ENCODE measurements at regions not wholly inside any gene's neighbourhood (a gene's known extent, or its start where the extent isn't known, plus 50 kb on each side); places are given as distances from the start of the nearest gene placed in this dataset.

DNA sequence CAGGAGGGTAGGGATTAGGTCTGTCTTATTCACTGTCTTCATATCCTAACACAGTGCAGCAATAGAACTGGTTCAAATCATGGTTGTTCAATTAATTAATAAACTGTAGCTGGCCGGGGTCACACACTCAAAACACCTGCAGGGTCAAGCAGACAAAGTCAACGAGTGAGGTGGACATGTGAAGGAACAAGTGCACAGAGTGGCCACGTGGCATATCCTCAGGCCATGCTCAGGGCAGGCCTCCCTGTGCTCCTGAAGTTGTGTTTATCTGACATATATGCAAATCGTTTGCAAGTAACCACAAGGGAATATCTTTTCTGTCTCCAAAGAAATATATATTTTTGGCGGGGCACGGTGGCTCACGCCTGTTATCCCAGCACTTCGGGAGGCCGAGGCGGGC is 98.5 kb upstream of the ZMIZ1 start:
- TF ChIP-seq FOXP2 (optimal IDR thresholded peaks at IDR 0.05; ENCODE audit: borderline replicate concordance, extremely low read depth, extremely low read length, insufficient read depth) = no peak
- TF ChIP-seq TAF1 (IDR thresholded peaks at IDR 0.05; ENCODE audit: borderline replicate concordance, insufficient read depth, low read length) = no peak

DNA sequence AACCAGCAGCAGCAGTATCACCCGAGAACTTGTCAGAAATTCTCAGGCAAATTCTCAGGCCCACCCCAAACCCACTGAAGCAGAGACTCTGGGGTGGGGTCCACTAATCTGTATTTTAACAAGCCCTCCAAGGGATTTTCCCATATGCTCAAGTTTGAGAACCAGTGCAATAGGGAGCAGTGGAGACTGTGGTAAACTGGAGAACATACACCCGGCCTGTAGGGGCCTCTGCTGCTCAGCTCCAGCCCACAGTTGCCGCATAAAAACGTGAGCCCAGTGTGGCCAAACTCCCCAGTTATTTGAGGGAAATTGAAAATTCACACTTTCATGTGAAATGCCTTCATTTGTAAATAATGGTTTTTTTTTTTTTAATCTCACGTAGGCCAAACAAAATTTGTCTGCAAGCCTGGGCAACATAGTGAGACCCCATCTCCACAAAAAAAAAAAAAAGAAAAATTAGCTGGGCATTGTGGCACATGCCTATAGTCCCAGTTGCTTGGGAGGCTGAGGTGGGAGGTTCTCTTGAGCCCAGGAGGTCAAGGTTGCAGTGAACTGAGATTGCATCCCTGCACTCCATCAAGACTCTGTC is 97.6 kb upstream of the ZMIZ1 start:
- TF ChIP-seq FOXP2 (optimal IDR thresholded peaks at IDR 0.05; ENCODE audit: borderline replicate concordance, extremely low read depth, extremely low read length, insufficient read depth) (no peak), TAF1 (IDR thresholded peaks at IDR 0.05; ENCODE audit: borderline replicate concordance, insufficient read depth, low read length) (no peak), REST (IDR thresholded peaks at IDR 0.05; ENCODE audit: insufficient read depth in 1 of 2, low read depth in 2 of 2, low read length in 2 of 2) (no peak), POLR2AphosphoS5 (IDR thresholded peaks at IDR 0.05; ENCODE audit: low read depth, low read length) (no peak), SIN3A (IDR thresholded peaks at IDR 0.05; ENCODE audit: borderline replicate concordance, insufficient read depth, low read length) (no peak)

DNA sequence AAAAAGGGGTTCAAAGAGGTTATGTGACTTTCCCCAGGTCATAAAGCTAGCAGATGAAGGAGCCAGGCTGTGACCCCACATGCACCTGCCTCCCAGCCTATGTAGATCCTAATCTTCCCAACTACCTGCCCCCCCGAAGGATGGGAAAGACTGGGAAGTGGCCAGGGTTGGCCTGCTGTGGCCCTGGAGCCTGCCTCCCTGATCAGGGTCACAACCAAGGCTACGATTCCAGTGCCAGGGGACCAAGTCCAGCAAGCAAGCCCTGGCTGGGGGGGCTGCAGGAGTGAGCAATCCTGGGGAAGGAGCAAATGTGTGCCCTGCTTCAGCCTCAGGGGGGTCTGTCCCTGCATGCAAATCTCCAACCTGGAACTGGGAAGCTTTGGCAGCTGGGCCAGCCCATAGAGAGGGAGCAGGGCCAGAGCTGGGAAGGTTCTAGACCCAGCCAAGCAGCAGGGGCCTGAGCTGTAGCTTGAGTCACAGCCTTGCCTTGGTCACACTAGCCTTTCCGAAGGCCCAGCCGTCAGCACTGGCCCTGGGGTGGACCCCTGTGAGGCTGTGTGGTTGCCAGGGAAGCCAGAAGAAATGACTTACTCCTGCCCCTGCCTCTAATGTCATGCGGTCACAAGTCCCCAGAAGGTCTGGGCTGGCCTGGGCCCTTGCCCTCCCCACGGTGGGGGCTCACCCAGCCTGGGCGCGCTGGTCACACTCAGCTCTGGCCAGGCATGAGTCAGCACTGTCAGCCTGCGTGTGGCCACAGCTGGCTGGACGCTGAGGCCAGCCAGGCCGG is 96.4 kb upstream of the ZMIZ1 start:
- TF ChIP-seq REST (IDR thresholded peaks at IDR 0.05; ENCODE audit: insufficient read depth in 1 of 2, low read depth in 2 of 2, low read length in 2 of 2) = no peak
- no peak for TF ChIP-seq FOXP2 (optimal IDR thresholded peaks at IDR 0.05; ENCODE audit: borderline replicate concordance, extremely low read depth, extremely low read length, insufficient read depth)
- TF ChIP-seq SIN3A (IDR thresholded peaks at IDR 0.05; ENCODE audit: borderline replicate concordance, insufficient read depth, low read length) = no peak
- TF ChIP-seq TAF1 (IDR thresholded peaks at IDR 0.05; ENCODE audit: borderline replicate concordance, insufficient read depth, low read length) = no peak
- no peak for TF ChIP-seq POLR2AphosphoS5 (IDR thresholded peaks at IDR 0.05; ENCODE audit: low read depth, low read length)

GRCh38 chr10:78972947-78973900 is 95.5 kb upstream of the ZMIZ1 start:
- no peak for TF ChIP-seq REST (IDR thresholded peaks at IDR 0.05; ENCODE audit: insufficient read depth in 1 of 2, low read depth in 2 of 2, low read length in 2 of 2)
- no peak for TF ChIP-seq FOXP2 (optimal IDR thresholded peaks at IDR 0.05; ENCODE audit: borderline replicate concordance, extremely low read depth, extremely low read length, insufficient read depth)
- TF ChIP-seq TAF1 (IDR thresholded peaks at IDR 0.05; ENCODE audit: borderline replicate concordance, insufficient read depth, low read length) = no peak
- TF ChIP-seq SIN3A (IDR thresholded peaks at IDR 0.05; ENCODE audit: borderline replicate concordance, insufficient read depth, low read length) = no peak
- no peak for TF ChIP-seq POLR2AphosphoS5 (IDR thresholded peaks at IDR 0.05; ENCODE audit: low read depth, low read length)

DNA sequence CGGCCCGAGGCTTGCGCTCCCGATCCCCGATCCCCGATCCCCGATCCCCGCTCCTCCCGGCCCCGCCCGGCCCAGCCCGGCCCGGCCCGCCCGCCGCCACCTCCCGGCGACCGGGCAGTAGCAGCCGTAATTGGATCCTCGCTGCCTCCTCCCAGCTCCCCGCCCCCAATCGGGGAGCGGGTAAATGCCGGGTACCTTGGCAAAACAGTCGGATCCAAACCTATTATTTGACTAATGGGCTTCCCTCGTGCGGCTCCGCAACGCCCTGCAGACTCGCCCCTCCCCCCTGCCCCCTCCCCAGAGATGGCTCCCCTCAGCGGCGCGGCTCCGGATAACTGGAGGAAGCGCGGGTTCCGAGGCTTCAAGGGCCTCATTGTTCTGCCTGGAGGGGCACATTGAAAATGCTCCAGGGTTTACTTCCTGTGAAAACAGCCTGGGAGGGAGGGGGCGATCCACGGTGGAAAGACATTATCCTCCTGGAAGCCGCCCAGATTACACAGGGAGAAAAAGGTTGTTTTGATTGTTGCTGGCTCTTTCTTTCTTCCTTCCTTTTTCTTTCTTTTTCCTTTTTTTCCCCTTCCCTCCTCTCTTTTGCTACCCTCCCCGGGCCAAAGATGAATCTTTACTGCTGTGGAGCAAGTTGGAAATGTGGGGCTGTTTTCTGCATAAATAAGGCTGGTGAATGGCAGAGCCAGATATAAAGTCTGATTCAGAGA is 94.7 kb upstream of the ZMIZ1 start:
- TF ChIP-seq SIN3A (IDR thresholded peaks at IDR 0.05; ENCODE audit: borderline replicate concordance, insufficient read depth, low read length) (0 out of 2 replicates have a peak, but pooled peaks have one; percentile 25), POLR2AphosphoS5 (IDR thresholded peaks at IDR 0.05; ENCODE audit: low read depth, low read length) (no peak), TAF1 (IDR thresholded peaks at IDR 0.05; ENCODE audit: borderline replicate concordance, insufficient read depth, low read length) (no peak), REST (IDR thresholded peaks at IDR 0.05; ENCODE audit: insufficient read depth in 1 of 2, low read depth in 2 of 2, low read length in 2 of 2) (no peak), FOXP2 (optimal IDR thresholded peaks at IDR 0.05; ENCODE audit: borderline replicate concordance, extremely low read depth, extremely low read length, insufficient read depth) (no peak)
